GM23248 (cell line): ENCODE measurements at regions not wholly inside any gene's neighbourhood (a gene's known extent, or its start where the extent isn't known, plus 50 kb on each side); places are given as distances from the start of the nearest gene placed in this dataset.

Source experiments
- DNase-seq: peaks from one replicate; pipeline ENCODE4 v3.0.0-alpha.2; 2015
- H2AFZ ChIP-seq: fragments of 200-600 bp; sonication (generic); 2 replicates; pipeline ENCODE4 v1.6.1; 2016; ENCODE audit warnings: antibody characterized with exemption
- H3F3A ChIP-seq: fragments of 200-600 bp; sonication (generic); 2 replicates; pipeline ENCODE4 v1.6.1; 2016; ENCODE audit warnings: mild to moderate bottlenecking, antibody characterized with exemption, mixed run types; ENCODE audit not compliant: insufficient read depth
- H3K27ac ChIP-seq: fragments of 200-600 bp; sonication (generic); 2 replicates; pipeline ENCODE4 v1.5.1; 2016; ENCODE audit warnings: mild to moderate bottlenecking
- H3K27me3 ChIP-seq: fragments of 200-600 bp; sonication (generic); replicated peaks from 2 replicates; pipeline ENCODE4 v1.6.1; 2016; ENCODE audit warnings: mild to moderate bottlenecking; ENCODE audit not compliant: insufficient read depth
- H3K36me3 ChIP-seq: fragments of 200-600 bp; sonication (generic); 2 replicates; pipeline ENCODE4 v1.6.1; 2016; ENCODE audit warnings: low read depth, mild to moderate bottlenecking
- H3K4me1 ChIP-seq: fragments of 200-600 bp; sonication (generic); 2 replicates; pipeline ENCODE4 v1.6.1; 2016; ENCODE audit warnings: mild to moderate bottlenecking; ENCODE audit not compliant: insufficient read depth
- H3K4me2 ChIP-seq: fragments of 200-600 bp; sonication (generic); one replicate; pipeline ENCODE4 v1.6.1; 2016; ENCODE audit warnings: mild to moderate bottlenecking; ENCODE audit not compliant: unreplicated experiment
- H3K4me3 ChIP-seq: fragments of 200-600 bp; sonication (generic); 2 replicates; pipeline ENCODE4 v1.5.1; 2016; ENCODE audit warnings: mild to moderate bottlenecking
- H3K79me2 ChIP-seq: fragments of 200-600 bp; sonication (generic); 2 replicates; pipeline ENCODE4 v1.6.1; 2016; ENCODE audit warnings: mild to moderate bottlenecking; ENCODE audit not compliant: insufficient read depth
- H3K9ac ChIP-seq: fragments of 200-600 bp; sonication (generic); 2 replicates; pipeline ENCODE4 v1.6.1; 2016; ENCODE audit warnings: mild to moderate bottlenecking
- H3K9me2 ChIP-seq: fragments of 200-600 bp; sonication (generic); 2 replicates; pipeline ENCODE4 v1.6.1; 2016; ENCODE audit warnings: mixed run types, mild to moderate bottlenecking, moderate library complexity; ENCODE audit not compliant: insufficient read depth
- H3K9me3 ChIP-seq: fragments of 200-600 bp; sonication (generic); one replicate; pipeline ENCODE4 v1.6.1; 2017; ENCODE audit warnings: low read depth
- H4K20me1 ChIP-seq: fragments of 200-600 bp; sonication (generic); 2 replicates; pipeline ENCODE4 v1.6.0; 2016; ENCODE audit not compliant: insufficient read depth
- EZH2 ChIP-seq: fragments of 200-600 bp; sonication (generic); IDR thresholded peaks from 2 replicates; pipeline ENCODE4 v1.6.1; 2018; ENCODE audit warnings: antibody characterized with exemption, mild to moderate bottlenecking; ENCODE audit not compliant: insufficient read depth, poor library complexity, severe bottlenecking
- EZH2phosphoT487 ChIP-seq: fragments of 200-600 bp; sonication (generic); IDR thresholded peaks from 2 replicates; pipeline ENCODE4 v1.6.1; 2018; ENCODE audit warnings: antibody characterized with exemption, moderate library complexity, mild to moderate bottlenecking, low read depth; ENCODE audit not compliant: insufficient read depth
- WGBS, 2 experiments: methylation state at CpG; one replicate each; pipeline ENCODE4 v1.1.6; 2015 to 2017; ENCODE audit warnings: low lambda C conversion rate in 2 of 2, low coverage in 1 of 2; ENCODE audit errors: missing lambda C conversion rate in 2 of 2; 5-methylcytosine and 5-hydroxymethylcytosine counted together
- in situ Hi-C: fragments of 300-500 bp; cut with MboI; formaldehyde crosslinking; loops from 2 replicates; pipeline ENCODE4 v1.15.0; 2020

DNA sequence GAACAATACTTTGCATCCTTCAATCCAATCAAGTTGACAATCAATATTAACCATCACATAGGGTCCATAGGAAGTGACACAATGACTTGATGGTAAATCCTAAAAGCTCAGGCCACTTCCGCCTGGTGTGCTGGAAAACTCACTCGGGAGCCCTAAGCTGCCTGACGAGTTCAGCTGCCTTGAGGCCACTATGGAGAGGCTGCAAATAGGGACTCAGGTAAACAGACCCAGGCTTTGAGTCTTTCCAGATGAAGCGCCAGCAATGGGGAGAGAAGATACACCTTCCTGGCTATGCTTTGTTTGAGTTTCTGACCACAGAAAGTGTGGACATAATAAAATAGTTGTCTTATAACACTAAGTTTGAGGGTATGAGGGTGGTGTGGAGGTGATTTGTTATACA, 112.6 kb downstream of the GPR63 start:
- in situ Hi-C loops = no loop called here

DNA sequence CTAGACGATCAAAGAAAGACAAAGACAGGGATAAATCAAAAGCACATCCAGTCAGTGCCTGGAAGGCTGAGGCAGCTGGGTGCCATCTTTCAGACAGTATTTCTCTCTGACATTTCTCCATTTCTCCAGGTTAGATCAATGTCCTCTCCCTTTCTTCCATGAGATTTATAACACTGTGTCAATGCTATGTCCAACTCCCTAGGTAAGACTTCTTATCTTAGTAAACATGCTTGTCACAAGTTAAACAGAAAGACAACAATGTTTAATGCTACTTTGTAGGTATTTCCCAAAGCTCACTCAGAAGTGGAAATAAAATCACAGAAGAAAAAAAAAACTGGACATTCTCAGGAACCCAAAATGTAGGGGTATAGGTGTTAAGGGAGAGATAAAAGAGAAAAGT, 113.9 kb downstream of the GPR63 start:
- H4K20me1 ChIP-seq = no peaks in the 10 kb centered on the region
- no peak for DNase-seq
- TF ChIP-seq EZH2phosphoT487 (no peak), EZH2 (no peak)
- no peaks in the 10 kb centered on the region for H3K4me1 ChIP-seq
- in situ Hi-C loops = no loop called here
- no peak overlapping the region for H3K4me3 ChIP-seq
- no peaks in the 10 kb centered on the region for H3K9me3 ChIP-seq
- H3K9me2 ChIP-seq = no peaks in the 10 kb centered on the region
- no peak overlapping the region for H2AFZ ChIP-seq
- no peak overlapping the region for H3K4me2 ChIP-seq
- H3K27me3 ChIP-seq = no peaks in the 10 kb centered on the region; the same call in 1 of the 2 replicates
- H3K36me3 ChIP-seq = no peaks in the 10 kb centered on the region
- no peak overlapping the region for H3K9ac ChIP-seq
- H3K79me2 ChIP-seq = no peaks in the 10 kb centered on the region
- 30 to 43% methylated on average over 1 of the region's 1 CpG for WGBS, 2 experiments
- H3F3A ChIP-seq = no peaks in the 10 kb centered on the region
- H3K27ac ChIP-seq = no peak overlapping the region

More for the DNA sequence above, 112.6 kb downstream of the GPR63 start:
- H3F3A ChIP-seq = no peaks in the 10 kb centered on the region
- H3K36me3 ChIP-seq = no peaks in the 10 kb centered on the region
- no peak for TF ChIP-seq EZH2phosphoT487
- TF ChIP-seq EZH2 = no peak
- no peak overlapping the region for H3K4me2 ChIP-seq
- no peak overlapping the region for H2AFZ ChIP-seq
- H3K4me3 ChIP-seq = no peak overlapping the region
- H3K27me3 ChIP-seq = no peaks in the 10 kb centered on the region; the same call in 1 of the 2 replicates
- H3K27ac ChIP-seq = no peak overlapping the region
- no peaks in the 10 kb centered on the region for H4K20me1 ChIP-seq
- DNase-seq = no peak
- 46 to 52% methylated on average over 4 of the region's 4 CpGs for WGBS, 2 experiments
- H3K79me2 ChIP-seq = no peaks in the 10 kb centered on the region
- no peaks in the 10 kb centered on the region; the same call in 1 of the 2 replicates for H3K9me2 ChIP-seq
- H3K4me1 ChIP-seq = no peaks in the 10 kb centered on the region
- no peak overlapping the region for H3K9ac ChIP-seq
- no peaks in the 10 kb centered on the region for H3K9me3 ChIP-seq

DNA sequence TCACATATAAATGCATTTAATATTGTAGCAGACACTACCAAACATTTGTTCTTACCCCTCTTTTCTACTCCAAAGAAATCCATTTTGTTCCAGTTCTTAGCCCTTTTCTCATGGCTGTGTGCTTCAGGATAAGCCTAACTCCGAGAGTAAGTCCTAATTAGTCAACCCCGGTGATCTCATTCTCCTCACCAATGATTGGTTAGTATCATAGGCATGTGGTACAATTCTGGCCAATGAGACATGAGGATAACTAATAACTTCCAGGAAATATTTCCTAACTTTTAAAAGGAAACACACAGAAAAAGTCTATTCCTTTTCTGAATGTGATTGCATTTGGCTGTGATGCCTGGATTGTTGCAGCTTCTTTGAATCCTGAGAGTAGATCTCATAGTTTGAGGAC, 116.0 kb downstream of the GPR63 start:
- H3K9ac ChIP-seq = no peak overlapping the region
- H3K27ac ChIP-seq = no peak overlapping the region
- no peak overlapping the region for H3K4me3 ChIP-seq
- peak; percentile 6 for DNase-seq
- in situ Hi-C loops = no loop called here
- TF ChIP-seq EZH2 = no peak
- TF ChIP-seq EZH2phosphoT487 = no peak
- H3K79me2 ChIP-seq = no peaks in the 10 kb centered on the region
- WGBS, 2 experiments = 21 to 33% methylated on average over 2 of the region's 2 CpGs
- H4K20me1 ChIP-seq = no peaks in the 10 kb centered on the region
- no peaks in the 10 kb centered on the region for H3K4me1 ChIP-seq
- H3K9me2 ChIP-seq = no peaks in the 10 kb centered on the region
- no peak overlapping the region for H3K4me2 ChIP-seq
- H3K27me3 ChIP-seq = peaks cover 4% of the 10 kb centered on the region; the same call in 1 of the 2 replicates
- no peaks in the 10 kb centered on the region for H3K36me3 ChIP-seq
- H3K9me3 ChIP-seq = no peaks in the 10 kb centered on the region
- no peak overlapping the region for H2AFZ ChIP-seq
- no peaks in the 10 kb centered on the region for H3F3A ChIP-seq

DNA sequence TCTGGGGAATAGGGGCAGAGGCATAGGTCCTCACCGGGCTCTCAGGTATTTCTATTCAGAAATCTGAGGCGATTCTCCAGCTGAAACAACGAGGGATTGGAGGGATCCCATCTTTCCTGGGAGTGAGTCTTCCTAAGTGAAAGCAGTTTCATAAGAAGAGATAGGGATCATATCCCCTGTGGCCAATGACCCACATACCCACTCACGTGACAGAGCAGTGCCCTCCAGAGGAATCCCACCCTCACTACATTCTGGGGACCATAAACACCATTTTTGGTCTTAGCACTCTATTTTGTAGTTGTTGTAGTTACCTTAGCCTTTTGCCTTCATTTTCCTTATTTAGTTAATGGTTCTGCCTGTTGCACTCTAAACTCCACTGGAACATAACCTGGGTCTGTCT, 121.1 kb downstream of the GPR63 start:
- in situ Hi-C loops = no loop called here
- H3K27ac ChIP-seq = no peak overlapping the region
- no peaks in the 10 kb centered on the region for H4K20me1 ChIP-seq
- no peaks in the 10 kb centered on the region for H3K4me1 ChIP-seq
- H3K4me2 ChIP-seq = no peak overlapping the region
- H3K9ac ChIP-seq = no peak overlapping the region
- 0 out of 2 replicates have a peak, but pooled peaks cover 4% of the 10 kb centered on the region for H3K27me3 ChIP-seq
- WGBS, 2 experiments = 34 to 39% methylated on average over 4 of the region's 4 CpGs
- H3K4me3 ChIP-seq = no peak overlapping the region
- H3F3A ChIP-seq = no peaks in the 10 kb centered on the region
- no peaks in the 10 kb centered on the region for H3K79me2 ChIP-seq
- TF ChIP-seq EZH2phosphoT487 = no peak
- TF ChIP-seq EZH2 = no peak
- H3K36me3 ChIP-seq = no peaks in the 10 kb centered on the region
- DNase-seq = no peak
- no peaks in the 10 kb centered on the region for H3K9me2 ChIP-seq
- H2AFZ ChIP-seq = no peak overlapping the region
- H3K9me3 ChIP-seq = no peaks in the 10 kb centered on the region

DNA sequence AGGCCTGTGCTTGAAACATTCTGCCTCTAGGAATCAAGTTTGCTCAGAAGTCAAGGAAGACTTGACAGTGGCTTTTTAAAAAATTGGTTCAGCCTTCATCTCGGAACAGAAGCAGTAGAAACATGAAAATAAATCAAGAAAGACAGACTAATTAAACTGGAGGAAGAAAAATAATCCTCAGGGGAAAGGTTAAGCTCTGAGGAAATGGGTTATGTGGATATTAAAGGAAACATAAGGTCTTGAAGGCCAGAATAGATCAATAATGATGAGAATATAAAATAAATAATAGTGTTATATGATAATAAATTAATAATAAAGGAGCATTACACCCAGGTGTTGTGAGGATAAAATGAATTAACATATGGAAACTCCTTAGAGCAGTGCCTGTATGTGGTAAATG, 121.7 kb downstream of the GPR63 start:
- no peak for DNase-seq
- Histone ChIP-seq H3K9me3 (no peaks in the 10 kb centered on the region), H3K36me3 (no peaks in the 10 kb centered on the region), H3K27ac (no peak overlapping the region), H3F3A (no peaks in the 10 kb centered on the region), H4K20me1 (no peaks in the 10 kb centered on the region), H2AFZ (no peak overlapping the region), H3K4me2 (no peak overlapping the region), H3K4me3 (no peak overlapping the region), H3K79me2 (no peaks in the 10 kb centered on the region), H3K9me2 (no peaks in the 10 kb centered on the region), H3K4me1 (no peaks in the 10 kb centered on the region), H3K9ac (no peak overlapping the region), H3K27me3 (0 out of 2 replicates have a peak, but pooled peaks cover 4% of the 10 kb centered on the region)
- 27 to 38% methylated on average over 1 of the region's 1 CpG for WGBS, 2 experiments
- no peak for TF ChIP-seq EZH2
- no peak for TF ChIP-seq EZH2phosphoT487
- in situ Hi-C loops = no loop called here
